ENCODE measurements at regions not wholly inside any gene's neighbourhood (a gene's known extent, or its start where the extent isn't known, plus 50 kb on each side); places are given as distances from the start of the nearest gene placed in this dataset.

GRCh38 chr11:80320765-80321164 is 879.9 kb upstream of the TENM4 start:
- no peak overlapping the region for H3K4me3 ChIP-seq

GRCh38 chr11:80320226-80320625 is 879.4 kb upstream of the TENM4 start:
- Histone ChIP-seq H3K36me3 (replicated peaks) (no peaks in the 10 kb centered on the region), H3K9me3 (no peaks in the 10 kb centered on the region), H3K4me3 (no peak overlapping the region), H3K27me3 (ENCODE audit: low read depth) (no peaks in the 10 kb centered on the region), H3K4me1 (no peaks in the 10 kb centered on the region; the same call in none of the 2 replicates)
- in situ Hi-C loops (cut with MboI; ENCODE audit: low sequenced_read_pairs) = no loop called here
- no peak for DNase-seq (ENCODE audit: low spot score in 2 of 2)

More at GRCh38 chr11:80320765-80321164, 879.9 kb upstream of the TENM4 start:
- DNase-seq (ENCODE audit: low spot score in 2 of 2) = peak; percentile 42 to 56
- Histone ChIP-seq H3K36me3 (replicated peaks) (no peaks in the 10 kb centered on the region), H3K4me1 (no peaks in the 10 kb centered on the region; the same call in none of the 2 replicates), H3K27me3 (ENCODE audit: low read depth) (no peaks in the 10 kb centered on the region), H3K9me3 (no peaks in the 10 kb centered on the region)
- in situ Hi-C loops (cut with MboI; ENCODE audit: low sequenced_read_pairs) = no loop called here

GRCh38 chr11:80317612-80318011 is 876.8 kb upstream of the TENM4 start:
- no peaks in the 10 kb centered on the region for H3K36me3 ChIP-seq (replicated peaks)
- no peak for DNase-seq (ENCODE audit: low spot score in 2 of 2)
- in situ Hi-C loops (cut with MboI; ENCODE audit: low sequenced_read_pairs) = no loop called here

GRCh38 chr11:80315200-80315599 is 874.4 kb upstream of the TENM4 start:
- Histone ChIP-seq H3K4me3 (no peak overlapping the region), H3K9me3 (no peaks in the 10 kb centered on the region), H3K36me3 (replicated peaks) (no peaks in the 10 kb centered on the region), H3K4me1 (no peaks in the 10 kb centered on the region; the same call in none of the 2 replicates), H3K27me3 (ENCODE audit: low read depth) (no peaks in the 10 kb centered on the region)
- in situ Hi-C loops (cut with MboI; ENCODE audit: low sequenced_read_pairs) = no loop called here
- no peak for DNase-seq (ENCODE audit: low spot score in 2 of 2)

More at GRCh38 chr11:80317612-80318011, 876.8 kb upstream of the TENM4 start:
- Histone ChIP-seq H3K4me1 (no peaks in the 10 kb centered on the region; the same call in none of the 2 replicates), H3K9me3 (no peaks in the 10 kb centered on the region), H3K27me3 (ENCODE audit: low read depth) (no peaks in the 10 kb centered on the region), H3K4me3 (no peak overlapping the region)

- DNase-seq (ENCODE audit: low spot score in 2 of 2) = no peak
- no peaks in the 10 kb centered on the region for H3K27me3 ChIP-seq (ENCODE audit: low read depth)
- H3K36me3 ChIP-seq (replicated peaks) = no peaks in the 10 kb centered on the region
- H3K9me3 ChIP-seq = 0 out of 2 replicates have a peak, but pooled peaks cover 3% of the 10 kb centered on the region
- H3K4me1 ChIP-seq = no peaks in the 10 kb centered on the region; the same call in 1 of the 2 replicates
- in situ Hi-C loops (cut with MboI; ENCODE audit: low sequenced_read_pairs) = no loop called here
- H3K4me3 ChIP-seq = no peak overlapping the region
These were observed 868.5 kb upstream of the TENM4 start for GRCh38 chr11:80309301-80309700.

GRCh38 chr11:80307676-80308075 is 866.8 kb upstream of the TENM4 start:
- Histone ChIP-seq H3K4me3 (no peak overlapping the region), H3K27me3 (ENCODE audit: low read depth) (no peaks in the 10 kb centered on the region), H3K36me3 (replicated peaks) (no peaks in the 10 kb centered on the region), H3K4me1 (no peaks in the 10 kb centered on the region), H3K9me3 (peaks cover 6% of the 10 kb centered on the region; the same call in 1 of the 2 replicates)
- DNase-seq (ENCODE audit: low spot score in 2 of 2) = no peak
- in situ Hi-C loops (cut with MboI; ENCODE audit: low sequenced_read_pairs) = no loop called here

GRCh38 chr11:80297858-80298632 is 857.2 kb upstream of the TENM4 start:
- Histone ChIP-seq H3K4me1 (no peaks in the 10 kb centered on the region), H3K9me3 (0 out of 2 replicates have a peak, but pooled peaks cover 2% of the 10 kb centered on the region), H3K36me3 (replicated peaks) (no peaks in the 10 kb centered on the region), H3K4me3 (no peak overlapping the region), H3K27me3 (ENCODE audit: low read depth) (no peaks in the 10 kb centered on the region)
- in situ Hi-C loops (cut with MboI; ENCODE audit: low sequenced_read_pairs) = no loop called here
- peak in 1 of 2 experiments; percentile 12 for DNase-seq (ENCODE audit: low spot score in 2 of 2)

GRCh38 chr11:80293293-80293692 is 852.5 kb upstream of the TENM4 start:
- Histone ChIP-seq H3K4me3 (no peak overlapping the region), H3K4me1 (no peaks in the 10 kb centered on the region), H3K27me3 (ENCODE audit: low read depth) (no peaks in the 10 kb centered on the region), H3K36me3 (replicated peaks) (no peaks in the 10 kb centered on the region), H3K9me3 (no peaks in the 10 kb centered on the region)
- no peak for DNase-seq (ENCODE audit: low spot score in 2 of 2)
- in situ Hi-C loops (cut with MboI; ENCODE audit: low sequenced_read_pairs) = no loop called here

GRCh38 chr11:80284946-80285785 is 844.3 kb upstream of the TENM4 start:
- Histone ChIP-seq H3K9me3 (no peaks in the 10 kb centered on the region), H3K4me3 (no peak overlapping the region), H3K36me3 (replicated peaks) (no peaks in the 10 kb centered on the region), H3K4me1 (peaks cover 15% of the 10 kb centered on the region), H3K27me3 (ENCODE audit: low read depth) (no peaks in the 10 kb centered on the region)
- no peak for DNase-seq (ENCODE audit: low spot score in 2 of 2)
- in situ Hi-C loops (cut with MboI; ENCODE audit: low sequenced_read_pairs) = no loop called here

GRCh38 chr11:80282643-80283042 is 841.8 kb upstream of the TENM4 start:
- in situ Hi-C loops (cut with MboI; ENCODE audit: low sequenced_read_pairs) = no loop called here
- no peaks in the 10 kb centered on the region for H3K9me3 ChIP-seq
- H3K4me1 ChIP-seq = peaks cover 15% of the 10 kb centered on the region
- H3K36me3 ChIP-seq (replicated peaks) = no peaks in the 10 kb centered on the region
- no peak overlapping the region for H3K4me3 ChIP-seq
- no peak for DNase-seq (ENCODE audit: low spot score in 2 of 2)
- no peaks in the 10 kb centered on the region for H3K27me3 ChIP-seq (ENCODE audit: low read depth)

- H3K36me3 ChIP-seq (replicated peaks) = no peaks in the 10 kb centered on the region
- no peaks in the 10 kb centered on the region for H3K9me3 ChIP-seq
- in situ Hi-C loops (cut with MboI; ENCODE audit: low sequenced_read_pairs) = no loop called here
- no peak overlapping the region for H3K4me3 ChIP-seq
- H3K27me3 ChIP-seq (ENCODE audit: low read depth) = no peaks in the 10 kb centered on the region
- DNase-seq (ENCODE audit: low spot score in 2 of 2) = no peak
- peaks cover 3% of the 10 kb centered on the region for H3K4me1 ChIP-seq
These were observed 840.4 kb upstream of the TENM4 start for GRCh38 chr11:80281194-80281593.

GRCh38 chr11:80280737-80281136 is 839.9 kb upstream of the TENM4 start:
- H3K4me1 ChIP-seq = no peaks in the 10 kb centered on the region; the same call in 1 of the 2 replicates
- H3K4me3 ChIP-seq = no peak overlapping the region
- DNase-seq (ENCODE audit: low spot score in 2 of 2) = no peak
- in situ Hi-C loops (cut with MboI; ENCODE audit: low sequenced_read_pairs) = no loop called here
- no peaks in the 10 kb centered on the region for H3K27me3 ChIP-seq (ENCODE audit: low read depth)
- H3K36me3 ChIP-seq (replicated peaks) = no peaks in the 10 kb centered on the region
- H3K9me3 ChIP-seq = no peaks in the 10 kb centered on the region

GRCh38 chr11:80261776-80262175 is 820.9 kb upstream of the TENM4 start:
- DNase-seq (ENCODE audit: low spot score in 2 of 2) = no peak
- in situ Hi-C loops (cut with MboI; ENCODE audit: low sequenced_read_pairs) = no loop called here
- Histone ChIP-seq H3K9me3 (no peaks in the 10 kb centered on the region), H3K36me3 (replicated peaks) (no peaks in the 10 kb centered on the region), H3K4me1 (no peaks in the 10 kb centered on the region), H3K4me3 (no peak overlapping the region), H3K27me3 (ENCODE audit: low read depth) (no peaks in the 10 kb centered on the region)

Data from HAP-1 (cell line).